ENCODE measurements at regions not wholly inside any gene's neighbourhood (a gene's known extent, or its start where the extent isn't known, plus 50 kb on each side); places are given as distances from the start of the nearest gene placed in this dataset.

DNA sequence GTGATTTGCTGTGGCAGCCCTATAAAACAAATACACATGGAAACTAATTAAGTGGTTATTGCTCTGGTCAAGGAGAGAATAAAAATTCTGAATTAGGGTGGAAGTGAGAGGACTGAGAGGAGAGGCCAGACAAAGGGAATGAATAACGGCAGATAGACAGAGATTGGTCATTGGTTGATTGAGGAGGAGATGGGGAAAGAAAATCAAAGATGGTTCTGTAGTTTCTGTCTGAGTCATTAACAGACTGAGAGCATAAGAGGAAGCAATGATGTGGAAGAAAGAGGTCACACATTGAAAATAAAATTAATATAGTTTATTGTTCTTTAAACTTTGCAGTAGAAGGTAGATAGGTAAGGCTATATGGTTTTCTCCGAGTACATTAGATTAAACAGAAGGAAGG lies 469.8 kb downstream of the ACTL7B start:
- dilution Hi-C loops (cut with MboI; ENCODE audit: extremely low pct_ligation_motif_present, low sequenced_read_pairs) (no loop called here), intact Hi-C loops (cut with micrococcal nuclease) (no loop called here)
- no peaks in the 10 kb centered on the region for H3K9me1 ChIP-seq (replicated peaks; ENCODE audit: control insufficient read depth, extremely low read depth, insufficient read depth, low read length)
- no peaks in the 10 kb centered on the region for H3K27me3 ChIP-seq (ENCODE audit: control insufficient read depth in 2 of 2, insufficient read depth in 2 of 2, low read length in 2 of 2)
- H2AFZ ChIP-seq (ENCODE audit: low read depth, low read length), result no peak overlapping the region
- no peak overlapping the region for H3K9ac ChIP-seq (replicated peaks; ENCODE audit: extremely low read depth, insufficient read depth, low read length)
- H3K27ac ChIP-seq (ENCODE audit: insufficient read depth, low read depth, low read length), result no peak overlapping the region
- H4K20me1 ChIP-seq (replicated peaks; ENCODE audit: control insufficient read depth, extremely low read depth, insufficient read depth, low read length), result no peaks in the 10 kb centered on the region
- FAIRE-seq, result no peak
- H3K4me2 ChIP-seq (ENCODE audit: insufficient read depth, low read length), result no peak overlapping the region
- no peak for DNase-seq (ENCODE audit: low read depth, low spot score)
- no peaks in the 10 kb centered on the region for H3K36me3 ChIP-seq (ENCODE audit: control insufficient read depth in 2 of 2, extremely low read depth in 1 of 2, insufficient read depth in 2 of 2, low read length in 2 of 2)
- CTCF ChIA-PET, result no interaction called here
- H3K9me3 ChIP-seq (replicated peaks; ENCODE audit: control insufficient read depth, insufficient read depth, low read length), result no peaks in the 10 kb centered on the region
- no peak overlapping the region for H3K4me3 ChIP-seq (replicated peaks in 1 of 3; ENCODE audit: insufficient read depth in 1 of 3, low read depth in 1 of 3, low read length in 3 of 3)
- no peaks in the 10 kb centered on the region for H3K4me1 ChIP-seq (ENCODE audit: control insufficient read depth, extremely low read depth, insufficient read depth, low read length)
- no peaks in the 10 kb centered on the region for H3K79me2 ChIP-seq (ENCODE audit: control insufficient read depth, insufficient read depth, low read length)
- BruUV-seq (replicated peaks), result no TSS peak
- TF ChIP-seq MYC (IDR thresholded peaks at IDR 0.05; ENCODE audit: low read depth, low read length) (no peak), CTCF (IDR thresholded peaks at IDR 0.05; ENCODE audit: extremely low read depth in 1 of 2, insufficient read depth in 1 of 2, low read depth in 1 of 2, low read length in 2 of 2) (no peak), POLR2AphosphoS5 (IDR thresholded peaks at IDR 0.05; ENCODE audit: insufficient read depth, low read depth, low read length) (no peak), MAX (IDR thresholded peaks at IDR 0.05; ENCODE audit: insufficient read depth, insufficient read length) (no peak), POLR2A (IDR thresholded peaks at IDR 0.05; ENCODE audit: low read depth, low read length) (no peak), FOS (IDR thresholded peaks at IDR 0.05; ENCODE audit: borderline replicate concordance, insufficient read depth, low read length) (no peak), JUN (IDR thresholded peaks at IDR 0.05; ENCODE audit: borderline replicate concordance, insufficient read depth, insufficient read length, low read depth) (no peak), GATA2 (IDR thresholded peaks at IDR 0.05; ENCODE audit: insufficient read depth, insufficient read length, low read depth, low read length) (no peak), EZH2 (IDR thresholded peaks at IDR 0.05; ENCODE audit: borderline replicate concordance, low read depth, low read length, severe bottlenecking) (no peak)
- POLR2A ChIA-PET, result no interaction called here

Measured in endothelial cell of umbilical vein (primary cell).